HCT116 (cell line): ENCODE measurements at regions not wholly inside any gene's neighbourhood (a gene's known extent, or its start where the extent isn't known, plus 50 kb on each side); places are given as distances from the start of the nearest gene placed in this dataset.
A peak's percentile ranks its signal among the peaks of the same experiment; 100 is the strongest.

Experiments used
- ATAC-seq: fragments of 200-7000 bp; cut with Tn5 transposase; 2 replicates; pipeline ENCODE4 v1.9.1; 2020; ENCODE audit warnings: mild to moderate bottlenecking, moderate library complexity
- BruUV-seq: library from RNA; stranded (reverse); fragments of 400-500 nt; replicated peaks from 2 replicates; lab custom pipeline; 2021; lab: Mats Ljungman, UMichigan
- CTCF ChIA-PET: fragments of 300-600 bp; sonication (Branson Sonifier 250); formaldehyde crosslinking; loops from one replicate; lab custom pipeline; 2021; ENCODE audit warnings: antibody characterized with exemption; lab: Charles Lee
- POLR2A ChIA-PET: fragments of 300-600, 350-600 bp; sonication (Branson Sonifier 250); formaldehyde crosslinking; loops from one replicate; lab custom pipeline; 2021; ENCODE audit warnings: antibody characterized with exemption; lab: Charles Lee
- RAD21 ChIA-PET, 2 experiments: fragments of 300-600 bp; sonication (Branson Sonifier 250); formaldehyde crosslinking; loops; one replicate each; lab custom pipeline; 2023; ENCODE audit warnings: low total read pairs in 2 of 2; ENCODE audit not compliant: uncharacterized antibody in 2 of 2, unreplicated experiment in 2 of 2, low non-redundant PET in 1 of 2; lab: Charles Lee
- DNase-seq: peaks from one replicate; pipeline ENCODE4 v3.0.0-alpha.2; 2010; ENCODE audit warnings: low read depth, low spot score
- H2AFZ ChIP-seq: fragments of 200-600 bp; shearing (Covaris generic), sonication (generic); 2 replicates; pipeline ENCODE4 v1.6.1; 2017; ENCODE audit warnings: low read depth, mixed run types, mixed read lengths, antibody characterized with exemption, low read length; ENCODE audit not compliant: poor library complexity, severe bottlenecking
- H3K27ac ChIP-seq: 2 replicates; pipeline ENCODE4 v1.5.1; 2012; ENCODE audit warnings: low read depth, low read length
- H3K27me3 ChIP-seq: fragments of 200-600 bp; sonication (generic); 2 replicates; pipeline ENCODE4 v1.6.1; 2016; ENCODE audit warnings: mixed run types, low read length, mixed read lengths; ENCODE audit not compliant: insufficient read depth
- H3K36me3 ChIP-seq, 2 experiments: fragments of 200-500 bp in 1 of 2; fragments of 200-600 bp in 1 of 2; sonication (Bioruptor generic) in 1 of 2; sonication (generic) in 1 of 2; 2 replicates each; pipeline versions ENCODE4 v1.5.1 to v1.6.1; 2014 to 2016; ENCODE audit warnings: low read length in 2 of 2, inconsistent platforms in 1 of 2, mixed read lengths in 1 of 2, mixed run types in 1 of 2; ENCODE audit not compliant: insufficient read depth in 2 of 2, control insufficient read depth in 1 of 2
- H3K4me1 ChIP-seq, 2 experiments: fragments of 200-600 bp in 1 of 2; sonication (generic) in 1 of 2; 2 replicates each; pipeline versions ENCODE4 v1.5.1 to v1.6.1; 2012 to 2017; ENCODE audit warnings: low read length in 2 of 2, inconsistent platforms in 1 of 2, mild to moderate bottlenecking in 1 of 2, mixed read lengths in 1 of 2, mixed run types in 1 of 2, moderate library complexity in 1 of 2; ENCODE audit not compliant: insufficient read depth in 2 of 2, control insufficient read depth in 1 of 2
- H3K4me2 ChIP-seq: fragments of 200-600 bp; sonication (generic); 2 replicates; pipeline ENCODE4 v1.6.1; 2017; ENCODE audit warnings: mixed run types, low read length, mixed read lengths
- H3K4me3 ChIP-seq, 2 experiments: fragments of 200-600 bp in 1 of 2; sonication (generic) in 1 of 2; replicated peaks in 1 of 2; 2 replicates each; pipeline ENCODE4 v1.5.1; 2011 to 2016; ENCODE audit warnings: low read length in 2 of 2, control low read depth in 1 of 2, low read depth in 1 of 2, mild to moderate bottlenecking in 1 of 2, mixed read lengths in 1 of 2, mixed run types in 1 of 2
- H3K79me2 ChIP-seq: fragments of 200-600 bp; sonication (generic); 2 replicates; pipeline ENCODE4 v1.6.1; 2017; ENCODE audit warnings: mild to moderate bottlenecking, mixed run types, low read length, moderate library complexity, mixed read lengths; ENCODE audit not compliant: insufficient read depth
- H3K9ac ChIP-seq: fragments of 200-600 bp; sonication (generic); 2 replicates; pipeline ENCODE4 v1.6.1; 2016; ENCODE audit warnings: low read length, mixed read lengths
- H3K9me2 ChIP-seq: fragments of 200-600 bp; sonication (generic), shearing (Covaris generic); 2 replicates; pipeline ENCODE4 v1.6.1; 2017; ENCODE audit warnings: mixed run types, mild to moderate bottlenecking, moderate library complexity; ENCODE audit not compliant: insufficient read depth
- H3K9me3 ChIP-seq, 2 experiments: fragments of 200-500 bp in 1 of 2; fragments of 200-600 bp in 1 of 2; sonication (Bioruptor generic) in 1 of 2; sonication (generic) in 1 of 2; 2 replicates each; pipeline ENCODE4 v1.6.1; 2014 to 2017; ENCODE audit warnings: low read length in 2 of 2, mixed read lengths in 2 of 2, inconsistent platforms in 1 of 2, low read depth in 1 of 2, mild to moderate bottlenecking in 1 of 2, mixed run types in 1 of 2, moderate library complexity in 1 of 2; ENCODE audit not compliant: control insufficient read depth in 1 of 2, insufficient read depth in 1 of 2
- H4K20me1 ChIP-seq: fragments of 200-600 bp; sonication (generic), shearing (Covaris generic); 2 replicates; pipeline ENCODE4 v1.6.1; 2017; ENCODE audit warnings: mixed run types, mild to moderate bottlenecking, moderate library complexity; ENCODE audit not compliant: insufficient read depth
- ATF3 ChIP-seq: IDR thresholded peaks from 2 replicates; pipeline ENCODE4 v1.6.1; 2012
- CBX3 ChIP-seq: IDR thresholded peaks from 2 replicates; pipeline ENCODE4 v1.6.1; 2012; ENCODE audit warnings: low read depth
- CTCF ChIP-seq, 3 experiments: fragments of 200-600 bp in 1 of 3; sonication (generic) in 1 of 3; IDR thresholded peaks in 2 of 3; conservative IDR thresholded peaks in 1 of 3; 2 replicates each; pipeline ENCODE4 v1.5.1; 2012 to 2017; ENCODE audit warnings: low read depth in 2 of 3, low read length in 2 of 3, antibody characterized with exemption in 1 of 3, borderline replicate concordance in 1 of 3, control low read depth in 1 of 3, mild to moderate bottlenecking in 1 of 3, mixed read lengths in 1 of 3, mixed run types in 1 of 3, moderate library complexity in 1 of 3; ENCODE audit not compliant: insufficient read depth in 1 of 3
- FOSL1 ChIP-seq: IDR thresholded peaks from 2 replicates; pipeline ENCODE4 v1.6.1; 2012; ENCODE audit warnings: low read depth
- JUND ChIP-seq: IDR thresholded peaks from 2 replicates; pipeline ENCODE4 v1.6.1; 2012
- MAX ChIP-seq: IDR thresholded peaks from 2 replicates; pipeline ENCODE4 v1.6.1; 2012
- POLR2A ChIP-seq: IDR thresholded peaks from 2 replicates; pipeline ENCODE4 v1.7.0; 2011; ENCODE audit warnings: borderline replicate concordance; ENCODE audit not compliant: insufficient read depth, insufficient read length; ENCODE audit errors: extremely low read depth
- POLR2AphosphoS5 ChIP-seq: IDR thresholded peaks from 2 replicates; pipeline ENCODE4 v1.6.1; 2011; ENCODE audit warnings: mild to moderate bottlenecking, low read depth, low read length, moderate library complexity
- RAD21 ChIP-seq: IDR thresholded peaks from 2 replicates; pipeline ENCODE4 v1.6.1; 2012; ENCODE audit warnings: low read depth, mild to moderate bottlenecking
- SIN3A ChIP-seq: IDR thresholded peaks from 2 replicates; pipeline ENCODE4 v1.6.1; 2012; ENCODE audit warnings: low read depth
- SP1 ChIP-seq: IDR thresholded peaks from 2 replicates; pipeline ENCODE4 v1.6.1; 2012; ENCODE audit warnings: low read depth
- YY1 ChIP-seq: IDR thresholded peaks from 2 replicates; pipeline ENCODE4 v1.6.1; 2011; ENCODE audit warnings: low read length, low read depth, moderate library complexity, mild to moderate bottlenecking; ENCODE audit not compliant: insufficient replicate concordance; ENCODE audit errors: extremely low read depth
- ZFX ChIP-seq: fragments of 450-650 bp; IDR thresholded peaks from 2 replicates; pipeline ENCODE4 v1.6.1; 2017
- intact Hi-C: fragments of 100-400 bp; cut with micrococcal nuclease; formaldehyde crosslinking; loops from 2 replicates; pipeline ENCODE4 v1.10.0; 2022

GRCh38 chr12:73906757-73907156 is 630.9 kb upstream of the ATXN7L3B start:
- H3K9ac ChIP-seq, result no peak overlapping the region
- no peaks in the 10 kb centered on the region for H4K20me1 ChIP-seq
- intact Hi-C loops, result no loop called here
- no peaks in the 10 kb centered on the region for H3K79me2 ChIP-seq
- H3K27me3 ChIP-seq, result no peaks in the 10 kb centered on the region
- no peaks in the 10 kb centered on the region for H3K9me3 ChIP-seq
- no TSS peak for BruUV-seq
- TF ChIP-seq RAD21 (0 out of 2 replicates have a peak, but pooled peaks have one; percentile 5), POLR2A (no peak), YY1 (no peak), ATF3 (no peak), JUND (no peak), POLR2AphosphoS5 (no peak), CBX3 (no peak), FOSL1 (no peak), SP1 (no peak)
- peak overlapping the region; percentile 72 for H2AFZ ChIP-seq
- H3K27ac ChIP-seq, result no peak overlapping the region
- no peaks in the 10 kb centered on the region for H3K36me3 ChIP-seq
- H3K4me2 ChIP-seq, result no peak overlapping the region
- ChIA-PET CTCF (interaction anchor here (1.4 kb wide), 1 partner anchor 509 kb away, joined by 4 read pairs; no protein-coding TSS in a partner anchor), RAD21 (no interaction called here), POLR2A (no interaction called here)
- H3K4me1 ChIP-seq, result no peaks in the 10 kb centered on the region
- DNase-seq (no peak), ATAC-seq (peak; percentile 50; the same call in 1 of the 2 replicates)
- H3K4me3 ChIP-seq, result no peak overlapping the region
- H3K9me2 ChIP-seq, result no peaks in the 10 kb centered on the region

- Histone ChIP-seq H3K9me2 (no peaks in the 10 kb centered on the region), H3K9me3 (no peaks in the 10 kb centered on the region), H3K9ac (no peak overlapping the region), H3K4me1 (no peaks in the 10 kb centered on the region), H3K4me3 (no peak overlapping the region), H3K27me3 (no peaks in the 10 kb centered on the region), H3K27ac (no peak overlapping the region), H3K36me3 (no peaks in the 10 kb centered on the region), H3K79me2 (no peaks in the 10 kb centered on the region), H4K20me1 (no peaks in the 10 kb centered on the region), H2AFZ (no peak overlapping the region), H3K4me2 (no peak overlapping the region)
- ChIA-PET CTCF (interaction anchor here (1.2 to 1.8 kb wide), 4 partner anchors 381 to 711 kb away, joined by 4 to 20 read pairs (median 6); no protein-coding TSS in a partner anchor), POLR2A (no interaction called here), RAD21 (interaction anchor here (0.6 to 1.3 kb wide), 3 partner anchors 71 to 478 kb away, joined by 3 to 5 read pairs (median 5); no protein-coding TSS in a partner anchor)
- ATAC-seq (peak; percentile 78), DNase-seq (peak; percentile 24)
- TF ChIP-seq CTCF (IDR thresholded peaks at IDR 0.05 in 2 of 3, conservative IDR thresholded peaks at IDR 0.05 in 1 of 3; ENCODE audit: borderline replicate concordance in 1 of 3, insufficient read depth in 1 of 3, low read depth in 2 of 3, low read length in 2 of 3), result peak; percentile 37 to 54 (median 52); a peak in 4 of 6 replicates
- peak; percentile 72 for TF ChIP-seq RAD21
- TF ChIP-seq SIN3A, result no peak
- TF ChIP-seq MAX, result no peak
- no peak for TF ChIP-seq ZFX
- intact Hi-C loops, result loop anchor here (1.0 to 5.0 kb wide), 4 partner anchors 381 to 1591 kb away; no protein-coding TSS in a partner anchor
- no TSS peak for BruUV-seq
These were observed 601.8 kb upstream of the ATXN7L3B start for GRCh38 chr12:73935817-73936216.
